Thoracic aorta (tissue), 2 donors: ENCODE measurements at regions not wholly inside any gene's neighbourhood (a gene's known extent, or its start where the extent isn't known, plus 50 kb on each side); places are given as distances from the start of the nearest gene placed in this dataset.

Experiments used
- ATAC-seq: fragments of 150-250 bp; one replicate; pipeline ENCODE4 v1.8.0; 2017; ENCODE audit warnings: low read depth; ENCODE audit not compliant: insufficient number of reproducible peaks, low FRiP score
- DNase-seq: peaks from one replicate; pipeline ENCODE4 v3.0.0-alpha.2; 2020; ENCODE audit warnings: low spot score
- H3K27ac ChIP-seq, 2 donors: fragments of 200-600 bp; sonication (generic); 1 replicate in 1 of 2; 2 replicates in 1 of 2; pipeline ENCODE4 v1.5.1; 2016; ENCODE audit warnings: mild to moderate bottlenecking in 2 of 2, moderate library complexity in 2 of 2
- H3K27me3 ChIP-seq: fragments of 200-600 bp; sonication (generic); replicated peaks from 2 replicates; pipeline ENCODE4 v1.6.0; 2016; ENCODE audit warnings: mild to moderate bottlenecking; ENCODE audit not compliant: insufficient read depth
- H3K36me3 ChIP-seq: fragments of 200-600 bp; sonication (generic); one replicate; pipeline ENCODE4 v1.5.1; 2016
- H3K4me1 ChIP-seq, 2 donors: fragments of 200-600 bp; sonication (generic); 1 replicate in 1 of 2; 2 replicates in 1 of 2; pipeline versions ENCODE4 v1.5.1 to v1.6.0; 2016; ENCODE audit warnings: low read depth in 2 of 2, mild to moderate bottlenecking in 1 of 2; ENCODE audit not compliant: control insufficient read depth in 1 of 2
- H3K4me3 ChIP-seq: fragments of 200-600 bp; sonication (generic); 2 replicates; pipeline ENCODE4 v1.5.1; 2016; ENCODE audit warnings: mild to moderate bottlenecking
- H3K9me3 ChIP-seq: fragments of 200-600 bp; sonication (generic); 2 replicates; pipeline ENCODE4 v1.5.1; 2016
- CTCF ChIP-seq: fragments of 200-600 bp; sonication (generic); IDR thresholded peaks from one replicate; pipeline ENCODE4 v1.5.1; 2019; ENCODE audit warnings: antibody characterized with exemption

- no peaks in the 10 kb centered on the region for H3K27me3 ChIP-seq
- ATAC-seq (no peak), DNase-seq (no peak)
- no peak for TF ChIP-seq CTCF
- no peaks in the 10 kb centered on the region for H3K36me3 ChIP-seq
- H3K4me1 ChIP-seq, result peaks cover 0 to 25% of the 10 kb centered on the region in 2 donors
- H3K4me3 ChIP-seq, result no peak overlapping the region
- H3K9me3 ChIP-seq, result no peaks in the 10 kb centered on the region
- H3K27ac ChIP-seq, result no peak overlapping the region
Measured at GRCh38 chr15:47442371-47442770, 274.9 kb upstream of the SEMA6D start.

GRCh38 chr15:47443839-47444238 is 273.5 kb upstream of the SEMA6D start:
- no peak for TF ChIP-seq CTCF
- Histone ChIP-seq H3K9me3 (no peaks in the 10 kb centered on the region), H3K36me3 (no peaks in the 10 kb centered on the region), H3K4me3 (no peak overlapping the region), H3K27me3 (no peaks in the 10 kb centered on the region), H3K27ac (no peak overlapping the region), H3K4me1 (peaks cover 0 to 18% of the 10 kb centered on the region in 2 donors)
- ATAC-seq, result no peak
- no peak for DNase-seq

GRCh38 chr15:47445723-47446392 is 271.4 kb upstream of the SEMA6D start:
- H3K4me3 ChIP-seq, result no peak overlapping the region

GRCh38 chr15:47460795-47461573 is 256.3 kb upstream of the SEMA6D start:
- TF ChIP-seq CTCF, result no peak
- no peaks in the 10 kb centered on the region for H3K4me1 ChIP-seq
- H3K4me3 ChIP-seq, result no peak overlapping the region
- no peaks in the 10 kb centered on the region for H3K36me3 ChIP-seq
- no peaks in the 10 kb centered on the region for H3K9me3 ChIP-seq
- no peaks in the 10 kb centered on the region for H3K27me3 ChIP-seq
- ATAC-seq, result no peak
- no peak for DNase-seq
- H3K27ac ChIP-seq, result no peak overlapping the region

More at GRCh38 chr15:47445723-47446392, 271.4 kb upstream of the SEMA6D start:
- no peaks in the 10 kb centered on the region for H3K9me3 ChIP-seq
- no peak overlapping the region for H3K27ac ChIP-seq
- H3K36me3 ChIP-seq, result no peaks in the 10 kb centered on the region
- no peaks in the 10 kb centered on the region for H3K4me1 ChIP-seq
- TF ChIP-seq CTCF, result no peak
- no peak for ATAC-seq
- H3K27me3 ChIP-seq, result no peaks in the 10 kb centered on the region
- DNase-seq, result no peak

- H3K9me3 ChIP-seq, result no peaks in the 10 kb centered on the region
- ATAC-seq, result no peak
- DNase-seq, result no peak
- TF ChIP-seq CTCF, result no peak
- no peaks in the 10 kb centered on the region for H3K27me3 ChIP-seq
- no peak overlapping the region for H3K27ac ChIP-seq
- no peaks in the 10 kb centered on the region for H3K36me3 ChIP-seq
- no peak overlapping the region for H3K4me3 ChIP-seq
- H3K4me1 ChIP-seq, result no peaks in the 10 kb centered on the region
Measured at GRCh38 chr15:47461652-47462141, 255.6 kb upstream of the SEMA6D start.
